HEK293 (cell line): ENCODE measurements at regions not wholly inside any gene's neighbourhood (a gene's known extent, or its start where the extent isn't known, plus 50 kb on each side); places are given as distances from the start of the nearest gene placed in this dataset.
"Not testable (repeated sequence)": the region's sequence is repeated elsewhere in the genome, so short reads cannot be mapped to it uniquely, and the experiment has no call there.

ENCODE experiments used
- CTCF ChIA-PET: fragments of 350-600 bp; formaldehyde crosslinking; extraction: SDS; loops from one replicate; lab custom pipeline; 2021; ENCODE audit warnings: antibody characterized with exemption; lab: Yijun Ruan, JAX
- POLR2A ChIA-PET: fragments of 300-600 bp; formaldehyde crosslinking; extraction: SDS; loops from one replicate; lab custom pipeline; 2020; ENCODE audit warnings: antibody characterized with exemption, inconsistent platforms; lab: Yijun Ruan, JAX
- H3K27ac ChIP-seq: fragments of 200-500 bp; sonication (Bioruptor generic); 2 replicates; pipeline ENCODE4 v1.5.1; 2014; ENCODE audit warnings: low read depth, low read length, control low read depth, inconsistent platforms; ENCODE audit errors: extremely low read depth
- H3K36me3 ChIP-seq, 2 experiments: fragments of 200-500 bp in 1 of 2; sonication (Bioruptor generic) in 1 of 2; 1 replicate in 1 of 2; 2 replicates in 1 of 2; pipeline ENCODE4 v1.5.1; 2014 to 2017; ENCODE audit warnings: inconsistent platforms in 2 of 2, low read length in 2 of 2; ENCODE audit not compliant: control insufficient read depth in 2 of 2, insufficient read depth in 1 of 2
- H3K4me1 ChIP-seq: fragments of 200-500 bp; sonication (Bioruptor generic); 2 replicates; pipeline ENCODE4 v1.5.1; 2014; ENCODE audit warnings: mild to moderate bottlenecking, low read length, inconsistent platforms; ENCODE audit not compliant: control insufficient read depth, insufficient read depth
- H3K4me3 ChIP-seq: 2 replicates; pipeline ENCODE4 v1.5.1; 2011; ENCODE audit warnings: low read depth, mild to moderate bottlenecking, control low read depth, low read length, moderate library complexity
- H3K9me3 ChIP-seq: fragments of 200-500 bp; sonication (Bioruptor generic); 2 replicates; pipeline ENCODE4 v1.5.1; 2014; ENCODE audit warnings: low read depth, low read length, inconsistent platforms; ENCODE audit not compliant: control insufficient read depth, insufficient read depth
- OSR2 ChIP-seq: fragments of 450-650 bp; formaldehyde crosslinking; IDR thresholded peaks from 2 replicates; pipeline ENCODE4 v1.5.1; 2016; ENCODE audit warnings: missing biosample characterization, missing genetic modification characterization
- PRDM1 ChIP-seq: fragments of 450-650 bp; formaldehyde crosslinking; IDR thresholded peaks from 2 replicates; pipeline ENCODE4; 2016; ENCODE audit warnings: missing biosample characterization, missing genetic modification characterization
- ZNF366 ChIP-seq: fragments of 450-650 bp; formaldehyde crosslinking; conservative IDR thresholded peaks from 2 replicates; pipeline ENCODE4 v1.5.1; 2016; ENCODE audit warnings: missing biosample characterization, missing genetic modification characterization
- ZNF501 ChIP-seq: fragments of 450-650 bp; formaldehyde crosslinking; IDR thresholded peaks from 2 replicates; pipeline ENCODE4 v1.5.1; 2016; ENCODE audit warnings: missing biosample characterization, missing genetic modification characterization
- ZNF76 ChIP-seq: fragments of 450-650 bp; formaldehyde crosslinking; IDR thresholded peaks from 2 replicates; pipeline ENCODE4; 2016; ENCODE audit warnings: low read depth, missing biosample characterization, missing genetic modification characterization, borderline replicate concordance
- ZNF768 ChIP-seq: fragments of 450-650 bp; formaldehyde crosslinking; IDR thresholded peaks from 2 replicates; pipeline ENCODE4 v1.5.1; 2018; ENCODE audit warnings: missing biosample characterization, mild to moderate bottlenecking, missing genetic modification characterization
- ZNF776 ChIP-seq: fragments of 450-650 bp; formaldehyde crosslinking; IDR thresholded peaks from 2 replicates; pipeline ENCODE4 v1.5.0; 2017; ENCODE audit warnings: missing biosample characterization, missing genetic modification characterization, borderline replicate concordance
- TF ChIP-seq, protein P1 (sequence below): fragments of 450-650 bp; formaldehyde crosslinking; IDR thresholded peaks from 2 replicates; pipeline ENCODE4 v1.5.1; 2016; ENCODE audit warnings: missing biosample characterization, missing genetic modification characterization
- TF ChIP-seq, protein P2 (sequence below): fragments of 450-650 bp; formaldehyde crosslinking; IDR thresholded peaks from 2 replicates; pipeline ENCODE4 v1.5.1; 2017; ENCODE audit warnings: missing biosample characterization, missing genetic modification characterization

DNA sequence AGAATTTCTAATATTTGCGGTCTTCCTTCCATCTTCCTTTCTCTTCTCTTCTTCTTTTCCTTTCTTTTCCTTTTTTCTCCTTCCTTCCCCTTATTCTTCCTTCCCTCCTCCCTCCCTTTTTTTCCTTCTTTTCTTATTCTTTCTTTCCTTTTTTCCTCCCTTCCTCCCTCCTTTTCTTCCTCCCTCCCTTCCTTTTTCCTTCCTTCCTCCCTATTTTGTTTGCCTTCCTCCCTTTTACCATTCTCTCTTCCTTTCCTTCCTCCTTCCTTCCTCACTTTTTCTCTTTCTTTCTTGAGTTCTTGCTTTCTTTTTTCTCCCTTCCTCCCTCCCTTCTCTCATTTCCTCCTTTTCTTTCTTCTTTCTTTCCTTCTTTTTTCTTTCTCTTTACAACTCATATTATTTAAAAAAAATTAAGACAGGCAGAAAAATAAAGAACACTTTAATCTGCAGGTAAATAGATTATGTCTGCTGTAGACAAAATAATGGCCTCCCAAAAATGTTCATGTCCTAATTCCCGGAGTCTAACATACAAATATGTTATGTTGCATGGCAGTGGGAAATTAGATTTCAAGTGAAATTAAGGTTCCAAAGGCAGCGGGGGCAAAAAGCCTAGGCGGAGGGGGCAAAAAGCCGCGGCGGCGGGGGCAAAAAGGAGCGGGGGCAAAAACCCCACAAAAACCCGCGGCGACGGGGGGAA, 152.4 kb downstream of the ANKRD30BL start:
- Histone ChIP-seq H3K36me3 (no peaks in the 10 kb centered on the region), H3K4me1 (no peaks in the 10 kb centered on the region; the same call in 1 of the 2 replicates), H3K4me3 (peak overlapping the region; percentile 30), H3K27ac (no peak overlapping the region), H3K9me3 (no peaks in the 10 kb centered on the region)
- TF ChIP-seq, protein P1, sequence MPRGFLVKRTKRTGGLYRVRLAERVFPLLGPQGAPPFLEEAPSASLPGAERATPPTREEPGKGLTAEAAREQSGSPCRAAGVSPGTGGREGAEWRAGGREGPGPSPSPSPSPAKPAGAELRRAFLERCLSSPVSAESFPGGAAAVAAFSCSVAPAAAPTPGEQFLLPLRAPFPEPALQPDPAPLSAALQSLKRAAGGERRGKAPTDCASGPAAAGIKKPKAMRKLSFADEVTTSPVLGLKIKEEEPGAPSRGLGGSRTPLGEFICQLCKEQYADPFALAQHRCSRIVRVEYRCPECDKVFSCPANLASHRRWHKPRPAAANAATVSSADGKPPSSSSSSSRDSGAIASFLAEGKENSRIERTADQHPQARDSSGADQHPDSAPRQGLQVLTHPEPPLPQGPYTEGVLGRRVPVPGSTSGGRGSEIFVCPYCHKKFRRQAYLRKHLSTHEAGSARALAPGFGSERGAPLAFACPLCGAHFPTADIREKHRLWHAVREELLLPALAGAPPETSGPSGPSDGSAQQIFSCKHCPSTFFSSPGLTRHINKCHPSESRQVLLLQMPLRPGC (tag by site-specific recombination) = no peak
- TF ChIP-seq ZNF366 (tag by site-specific recombination) (peak; percentile 87), PRDM1 (peak; percentile 93)
- TF ChIP-seq, protein P2, sequence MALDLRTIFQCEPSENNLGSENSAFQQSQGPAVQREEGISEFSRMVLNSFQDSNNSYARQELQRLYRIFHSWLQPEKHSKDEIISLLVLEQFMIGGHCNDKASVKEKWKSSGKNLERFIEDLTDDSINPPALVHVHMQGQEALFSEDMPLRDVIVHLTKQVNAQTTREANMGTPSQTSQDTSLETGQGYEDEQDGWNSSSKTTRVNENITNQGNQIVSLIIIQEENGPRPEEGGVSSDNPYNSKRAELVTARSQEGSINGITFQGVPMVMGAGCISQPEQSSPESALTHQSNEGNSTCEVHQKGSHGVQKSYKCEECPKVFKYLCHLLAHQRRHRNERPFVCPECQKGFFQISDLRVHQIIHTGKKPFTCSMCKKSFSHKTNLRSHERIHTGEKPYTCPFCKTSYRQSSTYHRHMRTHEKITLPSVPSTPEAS = no peak
- ChIA-PET POLR2A (no interaction called here), CTCF (no interaction called here)

DNA sequence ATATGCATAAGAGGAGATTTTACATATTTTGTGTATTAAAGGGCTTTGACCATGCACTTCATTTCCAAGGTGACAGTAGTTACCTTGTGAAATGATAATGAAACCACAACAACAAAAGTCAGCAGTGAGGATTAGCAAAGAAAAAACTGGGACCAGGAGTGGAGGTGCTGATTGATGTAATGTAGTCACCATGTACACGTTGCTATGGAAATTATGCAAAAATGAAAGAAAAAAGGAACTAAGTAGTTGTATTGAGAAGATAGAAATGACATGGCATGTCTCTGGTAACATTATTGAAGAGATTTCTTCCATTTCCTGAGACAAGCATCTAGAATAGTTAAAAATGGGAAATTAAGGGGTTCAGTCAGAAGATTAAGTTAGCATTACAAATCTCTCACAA, 171.0 kb downstream of the ANKRD30BL start:
- H3K36me3 ChIP-seq, H3K27ac ChIP-seq, H3K9me3 ChIP-seq, H3K4me1 ChIP-seq, H3K4me3 ChIP-seq, POLR2A ChIA-PET, CTCF ChIA-PET: not testable (repeated sequence)

DNA sequence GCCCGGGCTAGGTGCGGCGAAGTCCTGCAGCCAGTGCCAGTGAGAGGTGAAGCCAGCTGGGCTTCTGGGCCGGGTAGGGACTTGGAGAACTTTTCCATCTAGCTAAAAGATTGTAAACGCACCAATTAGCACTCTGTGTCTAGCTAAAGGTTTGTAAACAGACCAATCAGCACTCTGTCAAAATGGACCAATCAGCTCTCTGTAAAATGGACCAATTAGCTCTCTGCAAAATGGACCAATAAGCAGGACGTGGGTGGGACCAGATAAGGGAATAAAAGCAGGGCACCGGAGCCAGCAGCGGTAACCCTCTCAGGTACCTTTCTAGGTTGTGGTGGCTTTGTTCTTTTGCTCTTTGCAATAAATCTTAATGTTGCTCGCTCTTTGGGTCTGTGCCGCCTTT, 195.1 kb downstream of the ANKRD30BL start:
- H3K4me3 ChIP-seq, H3K27ac ChIP-seq, H3K9me3 ChIP-seq, H3K36me3 ChIP-seq, H3K4me1 ChIP-seq, POLR2A ChIA-PET, CTCF ChIA-PET: not testable (repeated sequence)

DNA sequence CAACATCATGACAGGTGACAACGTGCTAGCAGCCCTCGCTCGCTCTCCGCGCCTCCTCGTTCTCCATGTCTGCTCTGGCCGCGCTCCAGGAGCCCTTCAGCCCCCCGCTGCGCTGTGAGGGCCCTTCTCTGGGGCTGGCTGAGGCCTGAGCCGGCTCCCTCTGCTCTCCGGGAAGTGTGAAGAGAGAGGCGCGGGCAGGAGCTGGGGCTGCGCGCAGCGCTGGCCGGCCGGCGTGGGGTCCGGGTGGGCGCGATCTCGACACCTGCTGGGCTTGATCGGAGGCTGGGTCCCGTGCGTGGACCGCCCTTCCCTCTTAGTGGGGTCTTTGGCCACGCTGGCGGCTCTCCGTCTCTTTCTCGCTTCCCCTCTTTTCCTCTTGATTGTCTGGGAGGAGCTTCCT, 195.5 kb downstream of the ANKRD30BL start:
- TF ChIP-seq ZNF768 (tag by site-specific recombination) = no peak
- TF ChIP-seq ZNF501 (tag by site-specific recombination) = no peak
- TF ChIP-seq ZNF776 (tag by site-specific recombination) = no peak
- no peak for TF ChIP-seq ZNF76 (tag by site-specific recombination)
- TF ChIP-seq OSR2 (tag by site-specific recombination) = no peak
- H3K4me1 ChIP-seq = no peaks in the 10 kb centered on the region
- POLR2A ChIA-PET = no interaction called here

DNA sequence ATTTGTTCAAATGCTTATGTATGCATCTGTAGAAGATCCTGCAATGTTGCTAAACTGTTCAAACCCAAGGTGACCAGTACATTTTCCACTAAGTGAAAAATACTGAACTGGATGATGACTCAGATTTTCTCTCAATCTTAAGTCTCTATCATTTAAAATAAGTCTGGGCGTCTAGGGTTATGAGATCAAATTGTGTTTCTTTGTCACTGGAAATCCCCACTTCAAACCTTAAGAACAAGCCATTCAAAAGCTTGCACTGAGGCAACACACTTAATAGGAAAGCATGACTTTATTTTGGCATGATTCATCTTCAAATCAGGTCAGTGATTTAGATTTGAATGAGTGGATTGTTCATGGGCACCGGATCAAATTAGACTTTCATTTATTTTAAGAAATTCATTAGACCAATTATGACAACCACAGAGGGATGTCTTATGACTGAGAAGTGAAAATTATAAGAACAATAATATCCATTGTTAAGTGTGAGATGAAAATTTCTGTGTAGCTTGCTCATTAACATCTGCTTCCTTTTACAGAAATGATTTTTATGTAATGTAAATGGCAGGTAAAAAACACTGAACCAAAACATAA, 203.6 kb downstream of the ANKRD30BL start:
- POLR2A ChIA-PET, H3K27ac ChIP-seq, H3K9me3 ChIP-seq, H3K4me3 ChIP-seq, CTCF ChIA-PET, H3K36me3 ChIP-seq, H3K4me1 ChIP-seq: not testable (repeated sequence)

More for the DNA sequence above, 195.5 kb downstream of the ANKRD30BL start:
- H3K27ac ChIP-seq = no peak overlapping the region
- no peaks in the 10 kb centered on the region for H3K36me3 ChIP-seq
- no peak overlapping the region for H3K4me3 ChIP-seq
- CTCF ChIA-PET = no interaction called here
- H3K9me3 ChIP-seq = no peaks in the 10 kb centered on the region

DNA sequence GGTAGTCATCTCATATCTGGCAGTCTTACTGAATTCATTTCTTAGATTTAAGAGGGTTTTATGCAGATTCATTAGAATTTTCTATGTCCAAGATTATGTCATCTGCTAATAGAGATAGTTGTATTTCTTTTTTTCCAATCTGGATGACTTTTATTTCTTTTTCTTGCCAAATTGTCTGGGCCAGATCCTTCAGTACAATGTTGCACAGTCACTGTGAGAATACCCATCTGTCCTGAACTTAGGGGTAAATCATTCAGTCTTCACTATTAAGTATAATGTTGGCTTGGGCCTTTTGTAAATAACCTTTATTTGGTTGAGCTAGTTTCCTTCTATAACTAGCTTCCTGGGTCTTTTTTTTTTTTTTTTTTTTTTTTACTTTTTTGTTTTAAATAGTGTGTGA, 213.1 kb downstream of the ANKRD30BL start:
- H3K4me1 ChIP-seq, CTCF ChIA-PET, POLR2A ChIA-PET, H3K27ac ChIP-seq, H3K36me3 ChIP-seq, H3K4me3 ChIP-seq, H3K9me3 ChIP-seq: not testable (repeated sequence)

DNA sequence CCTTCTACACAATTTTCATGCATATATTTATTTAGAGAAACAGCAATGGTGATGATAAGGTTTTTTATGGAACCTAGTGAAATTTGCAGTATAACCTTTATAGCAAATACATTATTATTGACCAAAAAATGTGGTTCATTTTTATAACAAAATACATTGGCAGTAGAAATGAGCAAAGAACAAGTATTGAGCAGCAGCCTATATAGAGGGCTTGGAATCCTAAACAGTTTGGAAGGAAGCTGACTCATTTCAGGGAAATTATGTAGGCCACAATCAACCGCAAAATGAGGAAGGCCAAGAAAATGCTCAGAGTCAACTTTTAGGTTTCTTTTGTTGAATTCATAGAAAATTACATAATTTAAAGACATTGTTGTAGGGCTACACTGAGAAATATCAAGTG, 238.5 kb downstream of the ANKRD30BL start:
- POLR2A ChIA-PET, CTCF ChIA-PET, H3K9me3 ChIP-seq, H3K4me1 ChIP-seq, H3K36me3 ChIP-seq, H3K27ac ChIP-seq, H3K4me3 ChIP-seq: not testable (repeated sequence)

DNA sequence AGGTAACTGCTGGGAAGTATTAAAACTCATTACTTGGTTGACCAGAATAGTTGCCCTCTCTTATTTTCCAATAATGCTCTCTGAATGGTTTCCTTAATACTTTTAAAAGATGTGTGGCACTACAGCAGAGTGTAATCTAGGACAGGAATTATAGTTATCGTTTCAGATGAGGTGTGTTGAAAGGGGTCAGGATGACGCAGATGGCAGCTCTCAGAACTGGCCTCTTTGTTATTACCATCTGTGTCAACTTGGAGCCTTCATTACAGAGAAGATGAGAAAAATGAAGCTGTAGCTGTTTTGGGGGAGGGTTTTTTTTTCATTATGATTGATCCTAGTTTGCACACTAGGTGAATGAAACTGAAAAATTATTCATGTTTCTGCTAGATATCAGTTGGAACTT, 238.9 kb downstream of the ANKRD30BL start:
- POLR2A ChIA-PET, H3K4me1 ChIP-seq, H3K27ac ChIP-seq: not testable (repeated sequence)

More for the DNA sequence above, 238.9 kb downstream of the ANKRD30BL start:
- H3K4me3 ChIP-seq, CTCF ChIA-PET, H3K9me3 ChIP-seq, H3K36me3 ChIP-seq: not testable (repeated sequence)
